ENCODE measurements at regions not wholly inside any gene's neighbourhood (a gene's known extent, or its start where the extent isn't known, plus 50 kb on each side); places are given as distances from the start of the nearest gene placed in this dataset.

- no peak for DNase-seq
Observed at GRCh38 chr5:110329955-110330525, 396.4 kb downstream of the TMEM232 start.

GRCh38 chr5:110333384-110333783, 393.1 kb downstream of the TMEM232 start:
- no peak for DNase-seq

- DNase-seq = no peak
Observed at GRCh38 chr5:110335361-110336066, 391.0 kb downstream of the TMEM232 start.

- no peak for DNase-seq
Observed at GRCh38 chr5:110338341-110339083, 388.0 kb downstream of the TMEM232 start.

- DNase-seq = no peak
Observed at GRCh38 chr5:110339399-110339798, 387.1 kb downstream of the TMEM232 start.

GRCh38 chr5:110341836-110342235, 384.6 kb downstream of the TMEM232 start:
- DNase-seq = no peak

- no peak for DNase-seq
Observed at GRCh38 chr5:110342683-110343082, 383.8 kb downstream of the TMEM232 start.

GRCh38 chr5:110343616-110344015, 382.9 kb downstream of the TMEM232 start:
- no peak for DNase-seq

- DNase-seq = no peak
Observed at GRCh38 chr5:110345623-110346022, 380.8 kb downstream of the TMEM232 start.

- DNase-seq = no peak
Observed at GRCh38 chr5:110346893-110347358, 379.5 kb downstream of the TMEM232 start.

- no peak for DNase-seq
Observed at GRCh38 chr5:110347781-110348180, 378.7 kb downstream of the TMEM232 start.

- no peak for DNase-seq
Observed at GRCh38 chr5:110351430-110351829, 375.0 kb downstream of the TMEM232 start.

- DNase-seq = no peak
Observed at GRCh38 chr5:110354311-110354710, 372.2 kb downstream of the TMEM232 start.

- no peak for DNase-seq
Observed at GRCh38 chr5:110354915-110355644, 371.4 kb downstream of the TMEM232 start.

- DNase-seq = no peak
Observed at GRCh38 chr5:110356677-110357076, 369.8 kb downstream of the TMEM232 start.

GRCh38 chr5:110359221-110359620, 367.2 kb downstream of the TMEM232 start:
- no peak for DNase-seq

GRCh38 chr5:110361471-110361870, 365.0 kb downstream of the TMEM232 start:
- DNase-seq = no peak

- DNase-seq = no peak
Observed at GRCh38 chr5:110362261-110362660, 364.2 kb downstream of the TMEM232 start.

GRCh38 chr5:110366716-110367115, 359.8 kb downstream of the TMEM232 start:
- no peak for DNase-seq
